ENCODE measurements at regions not wholly inside any gene's neighbourhood (a gene's known extent, or its start where the extent isn't known, plus 50 kb on each side); places are given as distances from the start of the nearest gene placed in this dataset.

- Histone ChIP-seq H3K27me3 (no peaks in the 10 kb centered on the region), H3K9me3 (peaks cover 7% of the 10 kb centered on the region), H3K4me3 (no peak overlapping the region), H3K27ac (no peak overlapping the region), H3K36me3 (no peaks in the 10 kb centered on the region), H3K4me1 (no peaks in the 10 kb centered on the region)
- intact Hi-C loops (cut with DNase I) = no loop called here
- no peak for DNase-seq
- TF ChIP-seq CTCF (IDR thresholded peaks at IDR 0.05) = no peak
- no peak for ATAC-seq
Measured at GRCh38 chr13:43994999-43995859, 115.5 kb downstream of the LACC1 start.

DNA sequence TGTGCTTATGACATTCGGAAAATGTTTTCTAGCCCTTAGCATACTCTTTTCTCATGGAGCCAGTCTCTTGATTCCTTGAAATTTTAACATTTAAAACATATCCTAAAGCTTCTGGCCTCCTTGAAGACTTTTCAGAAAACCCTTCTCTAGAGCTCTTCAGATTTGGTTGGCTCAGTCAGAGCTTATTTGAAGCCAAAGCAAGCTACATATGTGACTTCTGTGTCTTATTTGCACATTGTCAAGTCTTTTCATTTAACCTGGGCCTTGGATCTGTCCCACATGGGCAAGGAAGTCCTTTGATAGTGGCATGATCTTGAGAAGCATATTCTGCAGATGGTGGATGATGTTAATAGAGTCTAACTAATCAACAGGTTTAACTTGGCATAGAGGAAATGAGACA is 116.5 kb downstream of the LACC1 start:
- Histone ChIP-seq H3K9me3 (peaks cover 7% of the 10 kb centered on the region), H3K27me3 (no peaks in the 10 kb centered on the region), H3K4me3 (no peak overlapping the region), H3K4me1 (no peaks in the 10 kb centered on the region), H3K27ac (no peak overlapping the region), H3K36me3 (no peaks in the 10 kb centered on the region)
- no peak for DNase-seq
- intact Hi-C loops (cut with DNase I) = no loop called here
- ATAC-seq = no peak
- TF ChIP-seq CTCF (IDR thresholded peaks at IDR 0.05) = no peak

DNA sequence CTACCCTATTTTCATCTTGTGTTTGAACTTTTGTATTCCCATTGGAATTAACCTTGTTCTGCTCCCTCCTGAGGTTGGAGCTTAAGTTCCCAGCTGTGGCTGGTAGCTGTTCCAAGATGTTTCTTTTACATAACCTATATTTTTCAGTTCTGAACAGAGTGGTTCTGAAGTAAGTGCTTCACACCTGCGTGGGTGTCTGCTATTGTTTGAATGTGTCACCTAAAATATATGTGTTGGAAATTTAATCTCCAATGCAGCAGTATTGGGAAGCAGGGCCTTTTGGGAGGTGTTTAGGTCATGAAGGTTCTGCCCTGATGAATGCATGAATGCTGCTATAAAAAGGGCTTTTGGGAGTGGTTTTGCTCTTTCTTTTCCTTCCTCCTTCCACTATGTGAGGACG is 123.8 kb downstream of the LACC1 start:
- Histone ChIP-seq H3K9me3 (no peaks in the 10 kb centered on the region), H3K36me3 (no peaks in the 10 kb centered on the region), H3K4me1 (no peaks in the 10 kb centered on the region), H3K4me3 (no peak overlapping the region), H3K27me3 (no peaks in the 10 kb centered on the region), H3K27ac (no peak overlapping the region)
- no peak for TF ChIP-seq CTCF (IDR thresholded peaks at IDR 0.05)
- ATAC-seq (no peak), DNase-seq (no peak)
- intact Hi-C loops (cut with DNase I) = no loop called here

DNA sequence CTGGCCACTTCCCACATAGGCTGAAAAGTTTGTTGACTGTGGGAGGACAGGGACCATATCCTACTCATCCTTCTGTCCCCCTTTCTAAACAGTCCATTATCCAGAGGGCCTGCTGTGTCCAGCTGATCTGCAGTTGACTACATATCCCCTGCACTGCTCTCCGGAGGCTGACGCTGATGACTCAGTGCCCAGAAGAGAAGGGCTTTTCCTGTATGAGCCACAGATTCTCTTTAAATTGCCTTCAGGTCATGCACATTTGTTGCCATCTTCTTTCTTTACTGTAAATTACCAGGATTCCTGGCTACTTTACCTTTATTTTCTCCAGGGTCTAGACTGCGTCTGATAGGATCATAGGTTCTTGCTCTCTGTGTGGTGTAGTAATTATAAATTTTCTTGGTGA is 125.2 kb downstream of the LACC1 start:
- ATAC-seq = no peak
- Histone ChIP-seq H3K27ac (no peak overlapping the region), H3K36me3 (no peaks in the 10 kb centered on the region), H3K9me3 (no peaks in the 10 kb centered on the region), H3K4me1 (no peaks in the 10 kb centered on the region), H3K4me3 (no peak overlapping the region), H3K27me3 (no peaks in the 10 kb centered on the region)
- intact Hi-C loops (cut with DNase I) = no loop called here
- TF ChIP-seq CTCF (IDR thresholded peaks at IDR 0.05) = no peak
- no peak for DNase-seq

DNA sequence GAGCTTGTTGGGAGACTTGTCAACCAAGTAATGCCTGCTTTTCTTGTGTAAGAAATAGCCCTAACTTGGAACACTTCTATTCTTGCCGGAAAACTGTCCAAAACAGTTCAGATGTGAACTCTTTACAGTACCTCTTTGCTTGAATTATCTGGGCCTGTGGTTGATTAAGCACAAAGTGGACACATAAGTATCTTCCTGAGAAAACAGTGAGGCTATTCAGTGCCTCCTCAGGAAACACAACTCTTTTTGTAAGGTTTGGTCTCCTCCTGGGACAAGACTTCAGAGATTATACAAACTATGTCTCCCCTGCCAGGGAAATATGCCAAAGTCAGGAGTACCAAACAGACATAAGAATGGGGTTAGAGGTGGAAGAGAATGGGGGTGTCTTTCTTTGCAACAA is 127.7 kb downstream of the LACC1 start:
- H3K4me1 ChIP-seq = no peaks in the 10 kb centered on the region
- no peaks in the 10 kb centered on the region for H3K27me3 ChIP-seq
- TF ChIP-seq CTCF (IDR thresholded peaks at IDR 0.05) = no peak
- no peaks in the 10 kb centered on the region for H3K36me3 ChIP-seq
- H3K27ac ChIP-seq = no peak overlapping the region
- no peaks in the 10 kb centered on the region for H3K9me3 ChIP-seq
- DNase-seq = no peak
- no peak for ATAC-seq
- H3K4me3 ChIP-seq = no peak overlapping the region
- intact Hi-C loops (cut with DNase I) = no loop called here

Data from upper lobe of right lung (tissue), 1 donor.